Activated CD4-positive, alpha-beta T cell treated with anti-CD3 and anti-CD28 coated beads, Interleukin-2, amount 50 U/mL, for 48 hours (primary cell): ENCODE measurements at regions not wholly inside any gene's neighbourhood (a gene's known extent, or its start where the extent isn't known, plus 50 kb on each side); places are given as distances from the start of the nearest gene placed in this dataset.

Source experiments
- DNase-seq, 2 experiments: peaks; one replicate each; pipeline ENCODE4 v3.0.0-alpha.2; 2020

DNA sequence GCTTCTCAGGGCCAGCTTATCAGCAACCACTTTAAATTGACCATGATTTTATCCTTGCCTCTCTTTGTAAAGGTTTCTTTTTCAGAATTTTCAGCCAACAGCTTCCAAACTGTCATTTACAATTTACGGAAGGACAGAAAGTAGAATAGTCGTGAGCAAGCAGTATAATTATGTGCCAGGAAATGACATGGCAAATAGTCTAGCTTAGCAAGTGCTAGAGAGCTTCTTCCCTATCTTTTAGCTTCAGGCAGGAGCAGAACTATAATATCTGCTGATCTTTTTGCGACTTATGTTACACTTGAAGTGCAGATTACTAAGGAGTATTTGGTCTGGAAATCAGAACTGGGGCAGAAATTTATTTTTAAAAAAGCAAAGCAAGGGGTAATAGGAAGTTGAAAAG lies 123.0 kb upstream of the AP1S2 start:
- DNase-seq = no peak

DNA sequence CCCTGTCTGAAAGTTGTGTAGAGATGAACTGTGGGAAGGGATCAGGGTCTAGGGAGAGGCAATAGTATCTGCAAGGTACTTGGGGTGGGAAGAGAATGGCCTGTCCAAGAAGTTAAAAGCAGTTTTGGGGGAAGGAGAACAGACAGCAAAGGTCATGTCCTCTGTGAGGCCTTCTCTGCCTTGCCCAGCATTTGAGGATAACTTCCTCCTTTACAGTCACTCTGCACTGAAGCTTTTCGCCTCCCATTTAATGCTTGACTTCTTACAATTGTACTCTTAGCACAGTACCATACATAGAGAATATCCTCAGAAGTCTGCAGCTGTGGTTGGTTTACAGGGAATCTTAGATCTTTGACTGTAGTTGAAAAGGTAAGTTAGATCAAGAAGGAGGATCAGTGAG lies 121.8 kb upstream of the AP1S2 start:
- no peak for DNase-seq

DNA sequence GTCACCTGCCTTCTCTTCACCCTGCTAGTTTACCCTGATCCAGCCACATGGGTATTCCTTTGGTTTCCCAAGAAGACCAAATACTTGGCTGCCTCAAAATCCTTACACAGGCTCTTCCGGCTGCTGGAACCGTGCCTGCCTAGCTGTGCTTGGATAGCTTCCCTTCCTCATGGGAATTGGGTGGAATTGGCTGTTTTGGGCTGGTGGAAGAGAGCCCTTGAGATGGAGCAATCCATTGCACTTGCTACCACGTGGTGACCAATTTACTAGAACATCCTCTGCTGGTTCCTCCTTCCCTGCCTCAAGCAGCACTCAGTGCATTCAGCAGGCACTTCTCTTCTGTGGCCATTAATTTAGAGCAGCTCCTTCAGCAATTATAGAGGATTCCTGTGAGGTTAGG lies 119.3 kb upstream of the AP1S2 start:
- no peak for DNase-seq

DNA sequence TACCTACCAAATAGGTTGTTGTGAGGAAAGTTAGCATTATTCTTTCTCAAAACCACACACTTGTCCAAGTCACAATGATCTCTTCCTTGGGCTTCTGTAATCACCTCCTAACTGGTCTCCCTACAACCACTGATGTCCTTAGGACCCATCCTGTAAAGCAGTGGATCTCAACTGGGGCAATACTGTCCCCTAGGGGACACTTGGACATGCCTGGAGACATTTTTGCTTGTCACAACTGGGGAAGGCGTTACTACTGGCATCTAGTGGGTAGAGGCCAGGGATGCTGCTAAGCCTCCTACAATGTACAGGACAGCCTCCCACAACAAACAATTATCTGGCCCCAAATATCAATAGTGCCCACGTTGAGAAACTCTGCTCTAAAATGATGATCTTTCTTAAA lies 118.7 kb upstream of the AP1S2 start:
- DNase-seq = peak in 1 of 2 experiments; percentile 20

DNA sequence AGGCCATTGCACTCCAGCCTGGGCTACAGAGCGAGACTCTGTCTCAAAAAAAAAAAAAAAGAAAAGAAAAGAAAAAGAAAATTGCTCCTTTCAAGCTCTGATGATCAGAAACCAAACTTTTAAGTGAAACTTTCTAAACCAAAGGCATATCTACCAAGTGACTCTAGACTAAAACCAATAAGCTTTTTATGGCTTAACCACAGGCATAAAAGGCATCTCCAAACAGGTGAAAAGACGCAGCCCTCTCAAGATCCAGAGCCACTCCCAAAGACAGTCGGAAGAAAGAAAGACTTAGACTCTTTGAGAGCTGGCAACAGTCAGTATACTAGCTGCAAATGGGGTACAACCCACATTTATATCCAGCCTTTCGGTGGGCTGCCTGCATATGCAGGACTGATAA lies 117.1 kb upstream of the AP1S2 start:
- no peak for DNase-seq

DNA sequence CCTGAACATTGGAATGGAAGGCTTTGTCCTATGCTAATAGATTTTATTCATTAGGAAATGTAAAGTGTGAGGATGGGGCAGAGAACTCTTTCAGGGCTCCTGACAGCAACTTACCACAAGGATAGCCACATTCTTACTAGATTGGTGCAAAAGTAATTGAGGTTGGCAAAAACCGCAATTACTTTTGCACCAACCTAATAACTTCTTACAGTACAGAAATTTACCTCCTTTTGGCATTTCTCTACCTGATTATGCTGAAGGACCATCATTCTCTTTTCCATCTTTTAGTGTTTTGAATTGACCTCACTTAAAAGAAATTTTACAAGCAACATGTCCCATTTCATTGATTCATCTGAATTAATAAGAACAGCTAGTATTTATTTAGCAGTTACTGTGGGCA lies 109.2 kb upstream of the AP1S2 start:
- no peak for DNase-seq

DNA sequence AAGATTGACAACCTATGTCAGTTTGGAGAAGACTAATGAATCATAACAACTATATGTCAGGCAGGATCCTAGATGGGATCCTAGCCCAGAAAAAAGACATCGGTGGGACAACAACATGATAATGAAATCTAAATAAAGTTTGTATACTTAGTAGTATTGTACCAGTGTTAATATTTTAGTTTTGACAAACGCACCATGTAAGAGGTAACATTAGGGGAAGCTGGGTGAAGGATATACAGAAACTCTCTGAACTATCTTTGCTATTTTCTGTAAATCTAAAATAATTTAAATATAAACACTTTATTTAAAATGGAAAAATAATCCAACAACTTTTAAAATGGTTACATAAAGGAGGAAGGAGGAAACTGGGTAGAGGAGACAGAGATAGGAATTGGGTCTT lies 105.6 kb upstream of the AP1S2 start:
- no peak for DNase-seq

DNA sequence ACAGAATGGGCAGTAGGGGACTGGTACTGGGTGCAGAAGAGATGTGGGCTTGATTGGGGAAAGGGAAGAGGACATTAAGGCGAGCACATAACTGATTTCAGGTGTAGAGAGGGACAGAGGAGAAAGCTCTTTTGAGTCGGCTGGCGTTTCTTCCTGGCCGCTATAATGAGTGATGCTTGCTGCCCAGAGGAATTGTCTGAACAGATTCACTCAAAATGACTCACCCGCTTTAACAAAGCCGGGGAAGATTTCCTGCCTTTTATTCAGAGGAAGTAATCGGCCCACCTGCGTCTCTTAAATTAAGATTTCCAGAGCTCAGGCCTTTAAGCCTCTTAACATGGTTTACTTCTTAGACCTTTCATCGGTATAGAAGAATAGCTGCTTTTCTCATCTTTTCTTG lies 102.1 kb upstream of the AP1S2 start:
- no peak for DNase-seq

DNA sequence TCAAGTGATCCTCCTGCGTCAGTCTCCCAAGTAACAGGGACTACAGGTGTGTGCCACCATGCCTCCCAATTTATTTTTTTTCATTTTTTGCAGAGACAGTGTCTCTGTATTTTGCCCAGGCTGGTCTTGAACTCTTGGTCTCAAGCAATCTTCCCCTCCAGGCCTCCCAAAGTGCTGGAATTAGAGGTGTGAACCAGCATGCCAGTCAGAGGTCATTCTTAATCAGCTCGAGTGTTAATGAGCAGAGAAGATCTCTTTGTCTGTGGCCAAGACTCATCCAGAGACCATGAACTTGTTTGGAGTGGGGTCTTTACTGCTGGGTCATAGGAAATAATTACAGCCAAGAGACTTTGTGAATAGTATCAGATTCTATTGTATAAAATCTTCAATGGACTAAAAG lies 99.2 kb upstream of the AP1S2 start:
- DNase-seq = no peak

DNA sequence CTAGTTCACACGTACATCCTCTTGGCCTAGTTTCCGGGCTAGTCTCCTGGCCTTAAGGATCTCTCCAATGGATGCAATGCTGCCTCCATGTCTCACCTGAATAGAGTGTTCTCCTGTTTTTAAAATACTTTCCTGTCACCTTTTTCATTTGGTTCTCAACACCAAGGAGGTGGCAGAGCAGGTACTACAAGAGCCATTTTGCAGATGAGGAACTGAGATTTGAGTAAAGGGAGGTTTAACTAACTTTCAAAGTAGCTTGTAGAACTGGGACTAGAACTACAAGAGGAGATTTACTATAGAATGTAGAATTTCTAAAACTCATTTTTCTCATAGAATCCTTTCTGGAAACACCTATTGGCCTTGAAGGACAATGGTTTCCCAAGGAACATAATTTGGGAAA lies 97.6 kb upstream of the AP1S2 start:
- DNase-seq = no peak

DNA sequence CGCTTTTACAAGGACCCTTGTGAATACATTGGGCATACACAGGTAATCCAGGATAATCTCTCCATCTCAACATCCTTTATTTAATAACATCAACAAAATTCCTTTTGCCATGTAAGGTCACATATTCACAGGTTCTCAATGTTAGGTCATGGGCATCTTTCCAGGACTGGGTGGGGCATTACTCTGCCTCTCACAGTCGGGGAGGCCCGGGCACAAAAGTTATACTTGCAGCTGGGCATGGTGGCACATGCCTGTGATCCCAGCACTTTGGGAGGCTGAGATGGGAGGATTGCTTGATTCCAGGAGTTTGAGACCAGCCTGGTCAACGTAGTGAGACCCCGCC lies 93.7 kb upstream of the AP1S2 start:
- no peak for DNase-seq

DNA sequence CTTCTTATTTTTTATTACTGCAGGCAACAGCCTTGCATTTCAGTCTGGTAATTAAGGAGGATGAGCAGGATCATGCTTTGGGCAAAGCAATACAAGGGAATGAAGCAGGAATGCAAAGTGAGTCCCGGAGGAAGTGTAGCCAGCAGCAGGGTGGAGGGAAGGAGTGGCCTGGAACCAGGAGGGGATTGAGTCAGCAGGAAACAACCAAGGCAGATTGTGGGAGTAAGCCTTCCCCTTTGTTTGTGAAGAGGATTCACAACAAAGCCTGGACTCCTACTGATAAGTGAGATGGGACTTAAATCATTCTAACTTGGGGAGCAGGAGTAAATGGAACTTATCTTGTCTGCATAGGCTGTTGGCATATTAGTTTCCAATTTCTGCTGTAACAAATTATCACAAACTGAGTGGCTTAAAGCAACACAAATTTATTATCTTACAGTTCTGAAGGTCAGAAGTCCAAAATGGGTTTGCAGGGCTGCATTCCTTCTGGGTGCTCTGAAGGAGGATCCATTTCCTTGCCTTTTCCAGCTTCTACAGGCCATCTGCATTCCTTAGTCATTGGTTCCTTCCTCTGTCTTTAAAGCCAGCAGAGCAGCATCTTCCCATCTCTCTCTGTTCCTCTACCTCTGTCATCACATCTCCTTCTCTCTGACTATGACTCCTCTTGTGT lies 93.2 kb upstream of the AP1S2 start:
- no peak for DNase-seq

DNA sequence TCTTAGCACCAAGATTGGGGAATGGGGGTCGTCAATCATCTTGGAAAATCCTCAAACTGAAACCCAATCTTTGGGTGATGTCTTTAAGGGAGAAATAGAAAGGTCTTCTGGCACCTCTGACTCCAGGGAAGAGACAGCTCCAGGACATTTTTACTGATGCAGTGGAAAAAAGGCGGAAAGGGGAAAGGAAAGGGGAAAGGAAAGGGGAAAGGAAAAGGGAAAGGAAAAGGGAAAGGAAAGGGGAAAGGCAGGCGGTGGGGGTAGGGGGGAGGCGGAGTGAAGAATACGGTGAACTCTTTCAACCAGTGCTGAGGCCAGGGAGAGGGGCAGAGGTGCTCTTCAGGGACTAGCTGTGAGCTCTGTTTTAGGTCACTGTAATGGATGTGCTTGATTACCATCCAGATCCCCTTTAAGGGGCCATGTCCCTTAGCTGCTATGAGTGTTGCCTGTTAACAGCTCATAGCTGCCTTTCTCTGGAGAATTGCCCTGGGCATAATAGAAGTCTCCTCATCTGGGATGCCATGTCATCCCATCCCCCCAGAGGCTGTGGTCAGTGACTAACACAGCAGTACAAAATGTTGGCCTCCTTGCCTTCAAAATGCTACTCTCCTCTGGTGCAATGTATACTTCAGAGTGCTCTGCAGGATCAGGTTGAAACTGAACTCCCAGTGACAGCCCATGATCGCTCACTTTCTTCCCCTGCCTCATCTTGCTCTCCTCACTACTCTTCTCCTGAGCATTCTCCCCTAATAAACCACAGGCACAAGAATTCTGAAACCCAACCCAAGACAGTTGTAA lies 92.4 kb upstream of the AP1S2 start:
- DNase-seq = no peak

DNA sequence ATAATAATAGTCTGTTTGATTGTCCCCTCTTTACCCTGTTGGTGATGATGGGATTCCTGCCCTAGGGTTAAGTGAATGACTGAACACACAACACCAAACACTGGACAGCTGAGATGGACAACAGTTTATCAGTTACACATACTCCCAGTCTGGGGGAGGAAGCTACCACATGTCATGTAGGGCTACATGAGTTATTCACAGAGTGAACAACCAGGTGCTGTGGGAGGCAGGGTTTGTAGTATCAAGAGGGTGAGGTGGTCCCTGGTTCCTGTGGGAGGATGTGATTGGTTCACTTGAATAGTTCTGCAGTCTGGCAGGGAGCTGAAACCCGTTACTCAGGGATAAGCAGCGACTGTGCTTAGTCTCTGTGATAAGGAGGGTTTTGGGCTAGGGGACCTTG lies 88.8 kb upstream of the AP1S2 start:
- no peak for DNase-seq

DNA sequence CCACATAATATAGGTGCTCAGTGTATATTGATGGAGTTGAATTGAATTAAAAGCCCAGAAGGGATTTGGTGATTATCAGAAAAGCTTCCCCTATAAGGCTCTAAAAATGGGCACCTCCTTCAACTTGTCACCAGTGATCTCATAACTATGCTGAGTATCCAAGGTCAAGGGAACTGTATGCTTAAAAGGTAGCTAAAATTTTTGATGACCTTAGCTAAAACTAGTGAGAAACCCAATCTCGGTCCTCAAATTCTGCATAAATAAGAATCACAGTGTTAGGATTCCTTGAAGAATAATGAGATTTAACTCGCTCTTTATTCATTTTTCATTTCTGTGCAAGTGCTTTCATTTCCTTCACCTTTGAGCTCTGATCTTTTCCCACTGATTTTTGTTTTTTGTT lies 87.7 kb upstream of the AP1S2 start:
- DNase-seq = no peak

DNA sequence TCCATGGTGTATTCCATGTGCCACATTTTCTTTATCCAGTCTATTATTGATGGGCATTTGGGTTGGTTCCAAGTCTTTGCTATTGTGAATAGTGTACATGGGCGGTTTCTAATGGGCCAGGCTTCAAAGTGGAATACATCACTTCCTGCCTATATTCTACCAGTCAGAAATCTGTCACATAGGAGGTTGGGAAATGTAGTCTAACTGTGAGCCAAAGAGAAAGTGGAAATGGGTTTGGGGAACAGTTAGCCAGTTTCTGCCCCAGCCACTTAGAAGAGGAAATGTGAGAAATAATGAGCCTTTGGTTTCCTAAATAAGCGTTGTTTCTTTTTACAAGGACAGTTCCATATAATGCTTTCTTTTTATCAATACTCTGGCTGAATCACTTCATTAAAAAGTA lies 85.1 kb upstream of the AP1S2 start:
- DNase-seq = no peak

DNA sequence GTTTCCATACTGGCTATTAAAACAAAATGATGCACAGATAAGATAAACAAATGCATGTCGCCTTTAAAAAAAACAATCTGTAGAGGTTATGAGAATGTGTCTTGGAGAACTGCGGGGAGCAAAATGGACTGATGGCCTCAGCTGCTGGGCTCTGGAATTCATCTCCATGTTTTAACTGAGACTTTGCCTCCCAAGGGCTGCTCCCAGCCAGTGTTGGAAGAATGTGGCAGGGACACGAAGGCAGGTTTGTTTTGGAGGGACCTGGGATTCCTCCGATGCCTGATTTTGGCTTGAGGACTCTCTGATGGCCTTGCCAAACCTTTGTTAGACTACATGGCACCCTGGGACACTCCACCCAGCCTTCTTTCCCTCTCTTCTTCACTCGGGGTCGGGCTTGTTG lies 83.5 kb upstream of the AP1S2 start:
- DNase-seq = no peak

DNA sequence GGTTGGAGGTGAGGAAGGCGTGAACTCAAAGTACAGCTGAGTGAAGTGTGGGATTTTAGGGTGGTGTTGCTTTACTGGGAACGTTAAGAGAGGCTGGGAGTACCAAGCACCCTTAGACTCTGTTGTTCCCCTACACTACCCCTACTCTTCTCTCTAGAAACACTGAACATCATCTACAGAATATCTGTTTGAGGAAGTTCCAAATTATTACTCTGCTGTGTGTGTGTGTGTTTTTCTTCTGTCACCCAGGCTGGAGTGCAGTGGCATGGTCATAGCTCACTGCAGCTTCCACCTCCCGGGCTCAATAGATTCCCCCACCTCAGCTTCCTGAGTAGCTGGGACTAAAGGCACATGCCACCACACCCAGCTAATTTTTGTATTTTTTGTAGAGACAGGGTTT lies 76.7 kb upstream of the AP1S2 start:
- DNase-seq = no peak

DNA sequence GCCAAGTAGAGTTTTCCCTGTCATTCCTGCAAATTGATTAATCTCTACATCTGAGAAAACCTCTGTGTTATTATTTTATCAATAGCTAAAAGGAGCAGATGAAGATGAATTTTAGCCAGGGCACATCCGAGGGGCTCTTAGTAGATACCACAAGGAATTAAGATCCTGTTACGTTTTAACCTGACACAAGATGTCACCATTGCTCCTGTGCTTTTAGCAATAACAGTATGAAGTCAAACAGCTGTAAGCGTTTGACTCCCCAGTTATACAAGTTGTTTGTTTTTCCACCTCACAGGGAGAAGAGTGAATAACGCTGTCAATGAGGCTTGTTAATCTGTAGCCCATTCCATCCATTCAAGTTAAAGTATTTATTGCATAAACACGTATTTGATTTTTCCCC lies 76.0 kb upstream of the AP1S2 start:
- no peak for DNase-seq

DNA sequence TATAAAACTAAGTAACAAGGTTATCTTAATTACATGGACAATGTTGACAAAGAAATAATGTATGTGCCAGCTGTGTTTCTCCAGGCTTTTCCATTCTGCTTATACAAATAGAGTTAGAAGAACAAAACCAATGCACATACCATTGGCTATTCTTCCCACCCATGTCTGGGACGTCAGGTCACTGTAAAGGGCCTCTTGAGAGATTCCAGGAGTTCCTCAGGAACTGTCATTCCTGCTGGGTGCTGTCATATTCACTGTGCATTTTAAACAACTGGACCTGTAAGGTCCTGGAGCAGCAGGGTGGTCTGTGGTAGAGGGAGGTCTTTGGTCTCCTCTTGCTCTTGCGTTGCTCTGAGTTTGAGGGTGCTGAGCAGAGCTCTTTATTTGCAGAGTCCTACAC lies 74.6 kb upstream of the AP1S2 start:
- no peak for DNase-seq

DNA sequence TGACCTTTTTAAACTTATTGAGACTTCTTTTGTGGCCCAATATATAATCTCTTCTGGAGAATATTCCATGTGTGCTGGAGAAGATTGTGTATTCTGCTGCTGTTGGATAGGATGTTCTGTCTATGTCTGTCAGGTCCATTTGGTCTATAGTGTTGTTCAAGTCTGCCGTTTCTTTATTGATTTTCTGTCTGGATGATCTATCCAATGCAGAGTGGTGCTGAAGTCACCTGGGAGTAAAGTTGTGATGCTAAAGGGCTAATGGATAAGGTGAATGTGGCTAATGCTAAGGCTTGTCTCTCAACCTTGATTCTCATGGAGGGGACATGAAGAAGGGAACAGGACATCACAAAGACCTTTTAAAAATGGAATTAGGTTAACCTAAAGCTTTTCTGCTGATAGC lies 72.0 kb upstream of the AP1S2 start:
- DNase-seq = no peak

DNA sequence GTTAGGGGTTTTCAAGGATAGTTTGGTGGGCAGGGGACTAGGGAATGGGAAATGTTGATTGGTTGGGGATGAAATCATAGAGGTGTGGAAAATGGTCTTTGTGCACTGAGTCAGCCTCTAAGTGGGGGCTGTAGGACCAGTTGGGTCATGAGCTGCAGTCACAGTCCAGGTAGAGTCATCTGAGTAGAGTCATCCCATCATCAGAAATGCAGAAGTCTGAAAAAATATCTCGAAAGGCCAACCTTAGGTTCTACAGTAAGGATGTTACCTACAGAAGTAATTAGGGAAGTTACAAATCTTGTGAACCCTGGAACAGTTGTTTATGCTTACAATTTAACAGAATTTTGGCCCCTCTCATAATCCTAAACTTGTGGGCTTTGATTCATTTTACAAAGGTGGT lies 63.4 kb upstream of the AP1S2 start:
- DNase-seq = no peak

DNA sequence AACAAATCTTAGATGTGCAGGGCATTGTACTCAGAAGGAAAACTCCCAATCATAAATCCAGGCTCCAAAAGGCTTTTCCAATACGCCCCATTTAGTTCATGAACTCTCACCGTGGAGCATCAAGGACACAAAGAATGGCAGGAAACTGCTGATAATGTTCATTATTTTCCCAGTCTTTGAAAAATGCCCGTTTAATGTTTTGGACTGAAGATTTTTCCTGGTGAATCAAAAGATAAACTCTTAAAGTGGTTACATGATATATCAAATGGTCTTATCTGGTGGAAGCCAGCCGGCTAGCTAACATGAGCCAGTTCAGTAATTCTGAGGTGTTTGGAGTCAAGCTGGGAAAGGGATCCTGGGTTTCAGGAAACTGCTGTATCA lies 62.1 kb upstream of the AP1S2 start:
- no peak for DNase-seq

DNA sequence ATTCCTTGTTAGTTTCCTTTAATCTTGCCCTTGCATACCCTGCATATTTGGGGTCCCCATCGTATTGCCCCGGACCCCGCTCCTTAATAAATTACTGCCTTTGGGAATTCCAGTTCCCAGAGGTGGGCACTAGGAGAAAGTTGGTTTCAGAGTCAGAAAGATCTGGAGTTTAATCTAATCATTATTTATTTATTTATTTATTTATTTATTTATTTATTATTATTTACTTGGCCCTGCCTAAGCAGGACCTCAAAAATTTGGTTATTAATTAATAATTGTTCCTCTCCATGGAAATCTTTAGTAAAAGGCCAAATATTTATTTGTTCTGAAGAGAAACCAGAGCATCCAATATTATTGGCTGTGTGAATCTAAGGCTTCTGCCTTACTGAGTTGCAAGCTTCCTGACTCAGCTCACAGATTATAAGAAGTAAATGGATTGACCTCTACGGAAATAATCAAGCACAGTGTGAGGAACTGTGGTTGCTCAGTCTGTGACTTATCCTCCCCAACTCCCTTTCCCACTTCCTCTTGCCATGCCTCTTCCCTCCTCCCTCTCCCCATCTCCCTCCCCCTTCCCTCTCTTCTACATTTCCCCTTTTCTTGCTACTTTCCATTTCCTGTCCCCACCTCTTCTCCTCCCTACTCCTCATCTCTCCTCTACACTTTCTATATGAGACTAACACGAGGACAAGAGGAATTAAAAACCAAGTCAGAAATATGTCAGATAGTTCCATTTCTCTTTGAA lies 61.5 kb upstream of the AP1S2 start:
- no peak for DNase-seq
